HL-60 (cell line): ENCODE measurements at regions not wholly inside any gene's neighbourhood (a gene's known extent, or its start where the extent isn't known, plus 50 kb on each side); places are given as distances from the start of the nearest gene placed in this dataset.

ENCODE experiments used
- CTCF ChIP-seq: IDR thresholded peaks from one replicate; pipeline ENCODE4 v1.5.1; 2011; ENCODE audit warnings: low read length, control low read depth, inconsistent platforms; ENCODE audit not compliant: insufficient read depth
- POLR2AphosphoS5 ChIP-seq: IDR thresholded peaks from 2 replicates; pipeline ENCODE4 v1.6.1; 2012; ENCODE audit warnings: low read depth

GRCh38 chr4:164423819-164424218 lies 330.1 kb upstream of the SMIM31 start:
- TF ChIP-seq CTCF = no peak
- TF ChIP-seq POLR2AphosphoS5 = no peak
